H1 (cell line): ENCODE measurements at regions not wholly inside any gene's neighbourhood (a gene's known extent, or its start where the extent isn't known, plus 50 kb on each side); places are given as distances from the start of the nearest gene placed in this dataset.

Experiments
- CTCF ChIP-seq, 3 experiments: IDR thresholded peaks; 1 replicate in 2 of 3; 2 replicates in 1 of 3; pipeline versions ENCODE4 v1.5.1 to v1.6.1; 2011; ENCODE audit warnings: low read length in 3 of 3, mild to moderate bottlenecking in 3 of 3, inconsistent platforms in 2 of 3, low read depth in 1 of 3, moderate library complexity in 1 of 3; ENCODE audit not compliant: insufficient read depth in 1 of 3; ENCODE audit errors: control extremely low read depth in 1 of 3
- HDAC2 ChIP-seq, 2 experiments: fragments of 300-600 bp in 1 of 2; sonication (generic) in 1 of 2; IDR thresholded peaks; 2 replicates each; pipeline ENCODE4 v1.6.1; 2011 to 2012; ENCODE audit warnings: low read depth in 2 of 2, low read length in 2 of 2, mild to moderate bottlenecking in 2 of 2, moderate library complexity in 2 of 2, borderline replicate concordance in 1 of 2, inconsistent platforms in 1 of 2
- MAX ChIP-seq: IDR thresholded peaks from 2 replicates; pipeline ENCODE4 v1.6.1; 2012; ENCODE audit warnings: inconsistent platforms
- PHF8 ChIP-seq: fragments of 200-600 bp; sonication (generic); conservative IDR thresholded peaks from 2 replicates; pipeline ENCODE4 v1.7.1; 2012; ENCODE audit warnings: low read depth, mild to moderate bottlenecking, inconsistent platforms, low read length, moderate library complexity
- POLR2AphosphoS5 ChIP-seq: IDR thresholded peaks from 2 replicates; pipeline ENCODE4 v1.6.1; 2011; ENCODE audit warnings: low read depth, low read length

GRCh38 chr4:63583561-63583960 lies 825.7 kb downstream of the TECRL start:
- TF ChIP-seq CTCF (IDR thresholded peaks at IDR 0.05; ENCODE audit: control extremely low read depth in 1 of 3, insufficient read depth in 1 of 3, low read depth in 1 of 3, low read length in 3 of 3) (no peak), HDAC2 (IDR thresholded peaks at IDR 0.05; ENCODE audit: borderline replicate concordance in 1 of 2, low read depth in 2 of 2, low read length in 2 of 2) (no peak), MAX (no peak), PHF8 (no peak), POLR2AphosphoS5 (no peak)
